ENCODE measurements at regions not wholly inside any gene's neighbourhood (a gene's known extent, or its start where the extent isn't known, plus 50 kb on each side); places are given as distances from the start of the nearest gene placed in this dataset.
"Not testable (repeated sequence)": the region's sequence is repeated elsewhere in the genome, so short reads cannot be mapped to it uniquely, and the experiment has no call there.

DNA sequence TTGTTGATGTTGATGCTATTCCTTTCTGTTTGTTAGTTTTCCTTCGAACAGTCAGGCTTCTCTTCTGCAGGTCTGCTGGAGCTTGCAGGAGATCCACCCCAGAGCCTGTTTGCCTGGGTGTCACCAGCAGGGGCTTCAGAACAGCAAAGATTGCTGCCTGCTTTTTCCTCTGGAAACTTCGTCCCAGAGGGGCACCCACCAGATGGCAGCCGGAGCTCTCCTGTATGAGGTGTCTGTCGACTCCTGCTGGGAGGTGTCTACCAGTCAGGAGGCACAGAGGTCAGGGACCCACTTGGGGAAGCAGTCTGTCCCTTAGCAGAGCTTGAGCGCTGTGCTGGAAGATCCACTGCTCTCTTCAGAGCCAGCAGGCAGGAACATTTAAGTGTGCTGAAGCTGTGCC, 303.2 kb downstream of the ZIC1 start:
- Mint-ChIP-seq H3K9me3 (peaks cover 19% of the 10 kb centered on the region), H3K27ac (no peak overlapping the region), H3K4me1 (ENCODE audit: low read depth) (no peaks in the 10 kb centered on the region), H3K27me3 (no peaks in the 10 kb centered on the region), H3K36me3 (ENCODE audit: low read depth) (no peaks in the 10 kb centered on the region), H3K4me3 (no peak overlapping the region)
- no peaks in the 10 kb centered on the region for H3K27me3 ChIP-seq (ENCODE audit: control insufficient read depth in 1 of 2, insufficient read depth in 2 of 2, low read length in 2 of 2)
- ATAC-seq (ENCODE audit: poor library complexity) (no peak), DNase-seq (no peak)
- CTCF ChIA-PET: no interaction called here
- H3K4me3 ChIP-seq (ENCODE audit: low read length): no peak overlapping the region
- TF ChIP-seq, protein P1, sequence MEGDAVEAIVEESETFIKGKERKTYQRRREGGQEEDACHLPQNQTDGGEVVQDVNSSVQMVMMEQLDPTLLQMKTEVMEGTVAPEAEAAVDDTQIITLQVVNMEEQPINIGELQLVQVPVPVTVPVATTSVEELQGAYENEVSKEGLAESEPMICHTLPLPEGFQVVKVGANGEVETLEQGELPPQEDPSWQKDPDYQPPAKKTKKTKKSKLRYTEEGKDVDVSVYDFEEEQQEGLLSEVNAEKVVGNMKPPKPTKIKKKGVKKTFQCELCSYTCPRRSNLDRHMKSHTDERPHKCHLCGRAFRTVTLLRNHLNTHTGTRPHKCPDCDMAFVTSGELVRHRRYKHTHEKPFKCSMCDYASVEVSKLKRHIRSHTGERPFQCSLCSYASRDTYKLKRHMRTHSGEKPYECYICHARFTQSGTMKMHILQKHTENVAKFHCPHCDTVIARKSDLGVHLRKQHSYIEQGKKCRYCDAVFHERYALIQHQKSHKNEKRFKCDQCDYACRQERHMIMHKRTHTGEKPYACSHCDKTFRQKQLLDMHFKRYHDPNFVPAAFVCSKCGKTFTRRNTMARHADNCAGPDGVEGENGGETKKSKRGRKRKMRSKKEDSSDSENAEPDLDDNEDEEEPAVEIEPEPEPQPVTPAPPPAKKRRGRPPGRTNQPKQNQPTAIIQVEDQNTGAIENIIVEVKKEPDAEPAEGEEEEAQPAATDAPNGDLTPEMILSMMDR (IDR thresholded peaks at IDR 0.05): no peak
- no peaks in the 10 kb centered on the region for H3K4me1 ChIP-seq (ENCODE audit: insufficient read depth, low read length)
- POLR2A ChIA-PET: no interaction called here
- H3K36me3 ChIP-seq (ENCODE audit: insufficient read depth, low read length): no peaks in the 10 kb centered on the region
- intact Hi-C loops (cut with DNase I, micrococcal nuclease): no loop called here
- H3K27ac ChIP-seq (ENCODE audit: low read depth in 1 of 2, low read length in 2 of 2): no peak overlapping the region
- peaks cover 0 to 7% of the 10 kb centered on the region in 2 experiments for H3K9me3 ChIP-seq (ENCODE audit: control insufficient read depth in 1 of 2, insufficient read depth in 1 of 2, low read length in 2 of 2)

DNA sequence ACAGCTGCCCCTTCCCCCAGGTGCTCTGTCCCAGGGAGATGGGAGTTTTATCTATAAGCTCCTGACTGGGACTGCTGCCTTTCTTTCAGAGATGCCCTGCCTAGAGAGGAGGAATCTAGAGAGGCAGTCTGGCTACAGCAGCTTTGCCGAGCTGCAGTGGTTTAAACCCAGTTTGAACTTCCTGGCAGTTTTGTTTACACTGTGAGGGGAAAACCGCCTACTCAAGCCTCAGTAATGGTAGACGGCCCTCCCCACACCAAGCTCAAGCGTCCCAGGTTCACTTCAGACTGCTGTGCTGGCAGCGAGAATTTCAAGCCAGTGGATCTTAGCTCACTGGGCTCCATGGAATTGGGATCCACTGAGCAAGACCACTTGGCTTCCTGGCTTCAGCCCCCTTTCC, 303.6 kb downstream of the ZIC1 start:
- H3K4me3 Mint-ChIP-seq; H3K36me3 ChIP-seq (ENCODE audit: insufficient read depth, low read length); H3K27ac ChIP-seq (ENCODE audit: low read depth in 1 of 2, low read length in 2 of 2); H3K27me3 Mint-ChIP-seq; CTCF ChIA-PET; intact Hi-C loops (cut with DNase I, micrococcal nuclease); H3K27me3 ChIP-seq (ENCODE audit: control insufficient read depth in 1 of 2, insufficient read depth in 2 of 2, low read length in 2 of 2); H3K9me3 ChIP-seq (ENCODE audit: control insufficient read depth in 1 of 2, insufficient read depth in 1 of 2, low read length in 2 of 2); H3K36me3 Mint-ChIP-seq (ENCODE audit: low read depth); DNase-seq; POLR2A ChIA-PET; H3K4me1 ChIP-seq (ENCODE audit: insufficient read depth, low read length); ATAC-seq (ENCODE audit: poor library complexity); H3K27ac Mint-ChIP-seq; H3K4me3 ChIP-seq (ENCODE audit: low read length); H3K4me1 Mint-ChIP-seq (ENCODE audit: low read depth): not testable (repeated sequence)
- peaks cover 19% of the 10 kb centered on the region for H3K9me3 Mint-ChIP-seq

DNA sequence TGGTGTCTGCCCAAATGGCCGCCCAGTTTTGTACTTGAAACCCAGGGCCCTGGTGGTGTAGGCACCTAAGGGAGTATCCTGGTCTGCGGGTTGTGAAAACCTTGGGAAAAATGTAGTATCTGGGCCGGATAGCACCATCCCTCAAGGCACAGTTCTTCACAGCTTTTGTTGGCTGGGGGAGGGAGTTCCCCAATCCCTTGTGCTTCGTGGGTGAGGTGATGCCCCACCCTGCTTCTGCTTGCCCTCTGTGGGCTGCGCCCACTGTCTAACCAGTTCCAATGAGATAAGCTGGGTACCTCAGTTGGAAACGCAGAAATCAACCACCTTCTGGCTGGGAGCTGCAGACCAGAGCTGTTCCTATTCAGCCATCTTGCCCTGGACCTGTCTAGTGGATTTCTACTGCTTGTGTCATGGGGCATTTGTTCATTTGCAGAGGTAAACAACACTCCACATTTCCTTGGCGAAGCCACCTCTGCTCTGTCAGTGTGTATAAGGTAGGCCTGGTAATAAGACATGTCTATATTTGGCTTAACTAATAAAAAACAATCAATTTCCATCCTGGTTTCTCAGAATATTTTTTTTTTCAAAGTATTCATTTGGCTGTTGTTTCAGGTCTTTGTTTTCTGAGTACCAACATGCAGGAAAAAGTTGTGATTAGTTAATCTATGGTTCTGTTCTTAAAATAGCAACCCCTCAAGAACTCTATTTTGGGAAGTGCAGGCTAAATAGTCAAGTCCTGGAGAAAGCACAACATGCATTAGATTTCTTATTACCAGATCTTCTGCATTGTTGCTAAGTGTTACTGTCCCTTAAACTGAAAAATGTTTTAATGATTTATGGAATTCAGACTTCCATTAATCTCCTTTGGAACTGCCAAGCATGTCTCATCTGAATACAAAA, 304.3 kb downstream of the ZIC1 start:
- peaks cover 0 to 7% of the 10 kb centered on the region in 2 experiments for H3K9me3 ChIP-seq (ENCODE audit: control insufficient read depth in 1 of 2, insufficient read depth in 1 of 2, low read length in 2 of 2)
- TF ChIP-seq, protein P1 (IDR thresholded peaks at IDR 0.05): no peak
- Mint-ChIP-seq H3K4me3 (no peak overlapping the region), H3K4me1 (ENCODE audit: low read depth) (no peaks in the 10 kb centered on the region), H3K36me3 (ENCODE audit: low read depth) (no peaks in the 10 kb centered on the region), H3K27me3 (no peaks in the 10 kb centered on the region), H3K27ac (no peak overlapping the region), H3K9me3 (peaks cover 19% of the 10 kb centered on the region)
- intact Hi-C loops (cut with DNase I, micrococcal nuclease): no loop called here
- H3K36me3 ChIP-seq (ENCODE audit: insufficient read depth, low read length): no peaks in the 10 kb centered on the region
- no peaks in the 10 kb centered on the region for H3K4me1 ChIP-seq (ENCODE audit: insufficient read depth, low read length)
- H3K27me3 ChIP-seq (ENCODE audit: control insufficient read depth in 1 of 2, insufficient read depth in 2 of 2, low read length in 2 of 2): no peaks in the 10 kb centered on the region
- ChIA-PET CTCF (no interaction called here), POLR2A (no interaction called here)
- DNase-seq: no peak
- no peak overlapping the region for H3K4me3 ChIP-seq (ENCODE audit: low read length)
- H3K27ac ChIP-seq (ENCODE audit: low read depth in 1 of 2, low read length in 2 of 2): no peak overlapping the region
- ATAC-seq (ENCODE audit: poor library complexity): no peak

DNA sequence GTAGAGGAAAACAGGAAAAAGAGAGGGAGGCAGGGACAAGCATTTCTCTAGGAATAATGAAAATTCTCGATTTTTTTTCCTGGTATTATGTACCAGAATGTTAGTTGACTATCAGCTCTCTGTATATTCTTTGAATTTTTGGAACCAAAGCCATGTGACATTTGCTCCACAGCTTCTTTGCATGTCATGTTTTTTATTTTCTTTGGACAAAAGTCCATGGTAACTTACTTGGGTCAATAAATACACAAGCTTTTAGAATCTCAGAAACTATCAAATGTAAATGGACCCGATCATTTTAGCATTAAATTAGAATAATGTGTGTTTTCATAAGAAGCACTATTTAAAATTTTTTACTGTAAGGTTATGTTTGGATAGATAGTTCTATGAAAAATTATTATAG, 320.5 kb downstream of the ZIC1 start:
- ATAC-seq (ENCODE audit: poor library complexity) (no peak), DNase-seq (no peak)
- Mint-ChIP-seq H3K4me1 (ENCODE audit: low read depth) (no peaks in the 10 kb centered on the region), H3K36me3 (ENCODE audit: low read depth) (no peaks in the 10 kb centered on the region), H3K27me3 (no peaks in the 10 kb centered on the region), H3K9me3 (peaks cover 2% of the 10 kb centered on the region), H3K27ac (no peak overlapping the region), H3K4me3 (no peak overlapping the region)
- TF ChIP-seq, protein P1 (IDR thresholded peaks at IDR 0.05): no peak
- Histone ChIP-seq H3K9me3 (ENCODE audit: control insufficient read depth in 1 of 2, insufficient read depth in 1 of 2, low read length in 2 of 2) (no peaks in the 10 kb centered on the region), H3K27me3 (ENCODE audit: control insufficient read depth in 1 of 2, insufficient read depth in 2 of 2, low read length in 2 of 2) (no peaks in the 10 kb centered on the region), H3K4me1 (ENCODE audit: insufficient read depth, low read length) (no peaks in the 10 kb centered on the region), H3K36me3 (ENCODE audit: insufficient read depth, low read length) (no peaks in the 10 kb centered on the region), H3K27ac (ENCODE audit: low read depth in 1 of 2, low read length in 2 of 2) (no peak overlapping the region), H3K4me3 (ENCODE audit: low read length) (no peak overlapping the region)
- ChIA-PET CTCF (no interaction called here), POLR2A (no interaction called here)
- intact Hi-C loops (cut with DNase I, micrococcal nuclease): no loop called here

Data from CD4-positive, alpha-beta T cell (primary cell).